PC-9 (cell line): ENCODE measurements at regions not wholly inside any gene's neighbourhood (a gene's known extent, or its start where the extent isn't known, plus 50 kb on each side); places are given as distances from the start of the nearest gene placed in this dataset.

Experiments
- BruUV-seq: library from RNA; stranded (reverse); fragments of 400-500 nt; replicated peaks from 2 replicates; lab custom pipeline; 2021; lab: Mats Ljungman, UMichigan
- CTCF ChIA-PET: fragments of 300-600 bp; sonication (Branson Sonifier 250); formaldehyde crosslinking; loops from one replicate; lab custom pipeline; 2022; ENCODE audit warnings: antibody characterized with exemption; lab: Charles Lee
- POLR2A ChIA-PET: fragments of 300-600 bp; sonication (Branson Sonifier 250); formaldehyde crosslinking; loops from one replicate; lab custom pipeline; 2022; ENCODE audit warnings: antibody characterized with exemption; ENCODE audit not compliant: unreplicated experiment; lab: Charles Lee
- DNase-seq, 2 experiments: peaks; one replicate each; pipeline versions ENCODE4 v3.0.0 to v3.0.0-alpha.2; 2015 to 2022; ENCODE audit warnings: mixed read lengths in 1 of 2
- H2AFZ ChIP-seq: fragments of 200-600 bp; sonication (generic); 2 replicates; pipeline ENCODE4 v1.8.1; 2017; ENCODE audit warnings: antibody characterized with exemption
- H3F3A ChIP-seq: fragments of 200-600 bp; sonication (generic); 2 replicates; pipeline ENCODE4 v1.8.1; 2017; ENCODE audit warnings: antibody characterized with exemption, mild to moderate bottlenecking, low read depth; ENCODE audit not compliant: insufficient read depth
- H3K27ac ChIP-seq: fragments of 200-600 bp; sonication (generic); 2 replicates; pipeline ENCODE4 v1.6.1; 2016; ENCODE audit warnings: mixed run types
- H3K27me3 ChIP-seq: fragments of 200-600 bp; sonication (generic); 2 replicates; pipeline ENCODE4 v1.6.1; 2016; ENCODE audit warnings: low read depth, mixed run types; ENCODE audit not compliant: insufficient read depth
- H3K36me3 ChIP-seq: fragments of 200-600 bp; sonication (generic); 2 replicates; pipeline ENCODE4 v1.6.1; 2016; ENCODE audit warnings: low read depth, mixed run types
- H3K4me1 ChIP-seq: fragments of 200-600 bp; sonication (generic); replicated peaks from 2 replicates; pipeline ENCODE4 v1.6.1; 2016; ENCODE audit warnings: mixed run types; ENCODE audit not compliant: insufficient read depth
- H3K4me2 ChIP-seq: fragments of 200-600 bp; sonication (generic); 2 replicates; pipeline ENCODE4 v1.6.1; 2017; ENCODE audit warnings: mixed run types
- H3K4me3 ChIP-seq: fragments of 200-600 bp; sonication (generic); 2 replicates; pipeline ENCODE4 v1.6.1; 2016; ENCODE audit warnings: mixed run types
- H3K79me2 ChIP-seq: fragments of 200-600 bp; sonication (generic); 2 replicates; pipeline ENCODE4 v1.6.1; 2017; ENCODE audit warnings: low read depth, mixed run types
- H3K9me2 ChIP-seq: fragments of 200-600 bp; sonication (generic); 2 replicates; pipeline ENCODE4 v1.8.1; 2017; ENCODE audit warnings: mild to moderate bottlenecking; ENCODE audit not compliant: insufficient read depth
- H3K9me3 ChIP-seq: fragments of 200-600 bp; sonication (generic); 2 replicates; pipeline ENCODE4 v1.8.1; 2016; ENCODE audit warnings: low read depth; ENCODE audit not compliant: insufficient read depth
- H4K20me1 ChIP-seq: fragments of 200-600 bp; sonication (generic); 2 replicates; pipeline ENCODE4 v1.8.1; 2017; ENCODE audit not compliant: insufficient read depth
- EZH2 ChIP-seq: fragments of 200-600 bp; sonication (generic); IDR thresholded peaks from 2 replicates; pipeline ENCODE4 v1.8.0; 2017; ENCODE audit warnings: antibody characterized with exemption, low read depth
- intact Hi-C: fragments of 100-400 bp; cut with micrococcal nuclease; formaldehyde crosslinking; loops from one replicate; pipeline ENCODE4 v1.10.0; 2022; ENCODE audit not compliant: unreplicated experiment
- TF ChIP-seq, protein P1 (sequence below): fragments of 200-600 bp; sonication (generic); conservative IDR thresholded peaks from 2 replicates; pipeline ENCODE4 v1.6.1; 2017; ENCODE audit warnings: mixed run types, antibody characterized with exemption, mild to moderate bottlenecking, moderate library complexity

DNA sequence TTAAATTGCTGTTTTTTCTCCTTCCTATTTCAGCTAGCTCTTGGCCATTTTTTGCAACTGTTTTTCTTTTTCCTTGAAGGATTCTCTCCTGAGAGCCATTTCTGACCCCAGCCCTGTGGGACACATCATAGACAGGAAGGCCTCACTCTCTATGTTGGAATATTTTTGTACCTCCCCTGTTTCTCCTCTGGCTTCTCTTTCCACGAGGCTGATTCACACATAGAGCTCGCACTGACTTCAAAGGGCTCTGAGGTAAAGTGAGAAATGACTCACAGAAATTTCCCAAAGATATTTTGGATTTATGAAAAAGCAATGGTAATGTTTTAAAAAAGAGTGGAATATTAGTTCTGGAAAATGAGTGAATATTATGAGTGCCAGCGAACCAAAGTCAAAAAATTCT lies 181.7 kb upstream of the IGFBP7 start:
- POLR2A ChIA-PET = no interaction called here
- H3K36me3 ChIP-seq = no peaks in the 10 kb centered on the region
- BruUV-seq = no TSS peak

GRCh38 chr4:57287687-57288604 lies 177.8 kb upstream of the IGFBP7 start:
- Histone ChIP-seq H3F3A (no peaks in the 10 kb centered on the region), H3K27ac (no peak overlapping the region), H4K20me1 (no peaks in the 10 kb centered on the region), H3K9me2 (no peaks in the 10 kb centered on the region), H3K27me3 (no peaks in the 10 kb centered on the region), H3K4me2 (no peak overlapping the region), H3K36me3 (no peaks in the 10 kb centered on the region), H2AFZ (no peak overlapping the region), H3K79me2 (no peaks in the 10 kb centered on the region), H3K9me3 (no peaks in the 10 kb centered on the region), H3K4me3 (no peak overlapping the region), H3K4me1 (no peaks in the 10 kb centered on the region)
- ChIA-PET POLR2A (no interaction called here), CTCF (no interaction called here)
- TF ChIP-seq, protein P1, sequence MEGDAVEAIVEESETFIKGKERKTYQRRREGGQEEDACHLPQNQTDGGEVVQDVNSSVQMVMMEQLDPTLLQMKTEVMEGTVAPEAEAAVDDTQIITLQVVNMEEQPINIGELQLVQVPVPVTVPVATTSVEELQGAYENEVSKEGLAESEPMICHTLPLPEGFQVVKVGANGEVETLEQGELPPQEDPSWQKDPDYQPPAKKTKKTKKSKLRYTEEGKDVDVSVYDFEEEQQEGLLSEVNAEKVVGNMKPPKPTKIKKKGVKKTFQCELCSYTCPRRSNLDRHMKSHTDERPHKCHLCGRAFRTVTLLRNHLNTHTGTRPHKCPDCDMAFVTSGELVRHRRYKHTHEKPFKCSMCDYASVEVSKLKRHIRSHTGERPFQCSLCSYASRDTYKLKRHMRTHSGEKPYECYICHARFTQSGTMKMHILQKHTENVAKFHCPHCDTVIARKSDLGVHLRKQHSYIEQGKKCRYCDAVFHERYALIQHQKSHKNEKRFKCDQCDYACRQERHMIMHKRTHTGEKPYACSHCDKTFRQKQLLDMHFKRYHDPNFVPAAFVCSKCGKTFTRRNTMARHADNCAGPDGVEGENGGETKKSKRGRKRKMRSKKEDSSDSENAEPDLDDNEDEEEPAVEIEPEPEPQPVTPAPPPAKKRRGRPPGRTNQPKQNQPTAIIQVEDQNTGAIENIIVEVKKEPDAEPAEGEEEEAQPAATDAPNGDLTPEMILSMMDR = no peak
- TF ChIP-seq EZH2 = no peak
- no TSS peak for BruUV-seq
- intact Hi-C loops = no loop called here
- DNase-seq = no peak

More for the DNA sequence above, 181.7 kb upstream of the IGFBP7 start:
- Histone ChIP-seq H3K27me3 (no peaks in the 10 kb centered on the region), H3K4me3 (no peak overlapping the region), H2AFZ (no peak overlapping the region), H3K79me2 (no peaks in the 10 kb centered on the region), H4K20me1 (no peaks in the 10 kb centered on the region), H3K27ac (no peak overlapping the region), H3K4me2 (no peak overlapping the region), H3K9me2 (no peaks in the 10 kb centered on the region), H3K9me3 (no peaks in the 10 kb centered on the region), H3F3A (no peaks in the 10 kb centered on the region), H3K4me1 (no peaks in the 10 kb centered on the region)
- CTCF ChIA-PET = no interaction called here
- intact Hi-C loops = no loop called here
- DNase-seq = no peak
- TF ChIP-seq EZH2 = no peak
- TF ChIP-seq, protein P1 = no peak

- Histone ChIP-seq H3K27ac (no peak overlapping the region), H3K79me2 (no peaks in the 10 kb centered on the region), H3K27me3 (no peaks in the 10 kb centered on the region), H3K4me1 (no peaks in the 10 kb centered on the region), H3K36me3 (no peaks in the 10 kb centered on the region), H3K9me2 (no peaks in the 10 kb centered on the region), H3F3A (no peaks in the 10 kb centered on the region), H3K9me3 (no peaks in the 10 kb centered on the region), H3K4me2 (no peak overlapping the region), H2AFZ (no peak overlapping the region), H4K20me1 (no peaks in the 10 kb centered on the region), H3K4me3 (no peak overlapping the region)
- ChIA-PET POLR2A (no interaction called here), CTCF (interaction anchor here (0.5 kb wide), 1 partner anchor 15 kb away, joined by 4 read pairs; no protein-coding TSS in a partner anchor)
- BruUV-seq = no TSS peak
- DNase-seq = no peak
- no peak for TF ChIP-seq EZH2
- TF ChIP-seq, protein P1 = no peak
- intact Hi-C loops = no loop called here
These were observed 172.7 kb upstream of the IGFBP7 start for GRCh38 chr4:57282933-57283310.
